Keratinocyte (primary cell): ENCODE measurements at regions not wholly inside any gene's neighbourhood (a gene's known extent, or its start where the extent isn't known, plus 50 kb on each side); places are given as distances from the start of the nearest gene placed in this dataset.

Experiments
- DNase-seq: peaks from one replicate; pipeline ENCODE4 v3.0.0-alpha.2; 2011; ENCODE audit warnings: low read depth, missing footprints, low spot score
- FAIRE-seq: peaks from 2 replicates; lab custom pipeline; 2011; peaks lifted over from hg19 to GRCh38; lab: Jason Lieb, UNC
- H2AFZ ChIP-seq: 2 replicates; pipeline ENCODE4 v1.6.0; 2012; ENCODE audit warnings: low read length, control low read depth, inconsistent platforms; ENCODE audit not compliant: control insufficient read depth
- H3K27ac ChIP-seq: 2 replicates; pipeline ENCODE4 v1.5.1; 2011; ENCODE audit warnings: low read length; ENCODE audit not compliant: control insufficient read depth, insufficient read depth
- H3K27me3 ChIP-seq: 3 replicates; pipeline ENCODE4 v1.6.0; 2011; ENCODE audit warnings: low read length; ENCODE audit not compliant: control insufficient read depth, insufficient read depth; ENCODE audit errors: extremely low read depth
- H3K36me3 ChIP-seq, 2 experiments: 2 replicates in 1 of 2; 3 replicates in 1 of 2; pipeline ENCODE4 v1.5.1; 2011; ENCODE audit warnings: low read length in 2 of 2, mild to moderate bottlenecking in 1 of 2; ENCODE audit not compliant: control insufficient read depth in 2 of 2, insufficient read depth in 2 of 2; ENCODE audit errors: extremely low read depth in 1 of 2
- H3K4me1 ChIP-seq: 3 replicates; pipeline ENCODE4 v1.5.1; 2011; ENCODE audit warnings: low read length; ENCODE audit not compliant: control insufficient read depth, insufficient read depth; ENCODE audit errors: extremely low read depth
- H3K4me2 ChIP-seq: 3 replicates; pipeline ENCODE4 v1.6.0; 2011; ENCODE audit warnings: low read depth, low read length; ENCODE audit not compliant: control insufficient read depth, insufficient read depth; ENCODE audit errors: extremely low read depth
- H3K4me3 ChIP-seq, 3 experiments: fragments of 200-600 bp in 1 of 3; sonication (generic) in 1 of 3; 2 replicates in 2 of 3; 3 replicates in 1 of 3; pipeline ENCODE4 v1.5.1; 2011 to 2016; ENCODE audit warnings: low read length in 3 of 3, mild to moderate bottlenecking in 3 of 3, control low read depth in 2 of 3, inconsistent platforms in 1 of 3, low read depth in 1 of 3, mixed read lengths in 1 of 3, mixed run types in 1 of 3, moderate library complexity in 1 of 3; ENCODE audit not compliant: control insufficient read depth in 2 of 3, insufficient read depth in 2 of 3; ENCODE audit errors: extremely low read depth in 1 of 3
- H3K79me2 ChIP-seq: 2 replicates; pipeline ENCODE4 v1.6.0; 2012; ENCODE audit warnings: low read length; ENCODE audit not compliant: control insufficient read depth, insufficient read depth
- H3K9ac ChIP-seq: 3 replicates; pipeline ENCODE4 v1.6.0; 2011; ENCODE audit warnings: low read length; ENCODE audit not compliant: control insufficient read depth, insufficient read depth; ENCODE audit errors: extremely low read depth
- H3K9me1 ChIP-seq: 3 replicates; pipeline ENCODE4 v1.6.0; 2011; ENCODE audit warnings: low read length; ENCODE audit not compliant: control insufficient read depth, insufficient read depth; ENCODE audit errors: extremely low read depth
- H3K9me3 ChIP-seq: 2 replicates; pipeline ENCODE4 v1.5.1; 2012; ENCODE audit warnings: low read depth, low read length; ENCODE audit not compliant: control insufficient read depth
- H4K20me1 ChIP-seq: 3 replicates; pipeline ENCODE4 v1.6.0; 2011; ENCODE audit warnings: low read length; ENCODE audit not compliant: control insufficient read depth, insufficient read depth; ENCODE audit errors: extremely low read depth
- EZH2 ChIP-seq: IDR thresholded peaks from one replicate; pipeline ENCODE4 v1.6.1; 2012; ENCODE audit warnings: inconsistent platforms, mild to moderate bottlenecking, low read length, moderate library complexity
- dilution Hi-C: fragments of 300-500 bp; cut with MboI; formaldehyde crosslinking; loops from one replicate; pipeline ENCODE4 v1.7.0; 2020; ENCODE audit warnings: low sequenced_read_pairs; ENCODE audit not compliant: extremely low pct_ligation_motif_present
- TF ChIP-seq, protein P1 (sequence below), 3 experiments: IDR thresholded peaks in 1 of 3; conservative IDR thresholded peaks in 1 of 3; optimal IDR thresholded peaks in 1 of 3; 2 replicates in 2 of 3; 3 replicates in 1 of 3; pipeline versions ENCODE3 to v1.5.1; 2011; ENCODE audit warnings: low read length in 3 of 3, mild to moderate bottlenecking in 3 of 3, moderate library complexity in 2 of 3, control low read depth in 1 of 3, inconsistent platforms in 1 of 3; ENCODE audit not compliant: insufficient read depth in 2 of 3; ENCODE audit errors: extremely low read depth in 1 of 3

GRCh38 chr5:26791433-26791832, 247.0 kb downstream of the CDH9 start:
- FAIRE-seq (no peak), DNase-seq (no peak)
- no peak overlapping the region for H3K9ac ChIP-seq
- H3K79me2 ChIP-seq: no peaks in the 10 kb centered on the region
- dilution Hi-C loops: no loop called here
- no peaks in the 10 kb centered on the region for H3K9me3 ChIP-seq
- no peaks in the 10 kb centered on the region for H3K4me1 ChIP-seq
- H3K27ac ChIP-seq: no peak overlapping the region
- H3K9me1 ChIP-seq: no peaks in the 10 kb centered on the region
- H2AFZ ChIP-seq: no peak overlapping the region
- H3K4me3 ChIP-seq: no peak overlapping the region
- no peak for TF ChIP-seq EZH2
- TF ChIP-seq, protein P1, sequence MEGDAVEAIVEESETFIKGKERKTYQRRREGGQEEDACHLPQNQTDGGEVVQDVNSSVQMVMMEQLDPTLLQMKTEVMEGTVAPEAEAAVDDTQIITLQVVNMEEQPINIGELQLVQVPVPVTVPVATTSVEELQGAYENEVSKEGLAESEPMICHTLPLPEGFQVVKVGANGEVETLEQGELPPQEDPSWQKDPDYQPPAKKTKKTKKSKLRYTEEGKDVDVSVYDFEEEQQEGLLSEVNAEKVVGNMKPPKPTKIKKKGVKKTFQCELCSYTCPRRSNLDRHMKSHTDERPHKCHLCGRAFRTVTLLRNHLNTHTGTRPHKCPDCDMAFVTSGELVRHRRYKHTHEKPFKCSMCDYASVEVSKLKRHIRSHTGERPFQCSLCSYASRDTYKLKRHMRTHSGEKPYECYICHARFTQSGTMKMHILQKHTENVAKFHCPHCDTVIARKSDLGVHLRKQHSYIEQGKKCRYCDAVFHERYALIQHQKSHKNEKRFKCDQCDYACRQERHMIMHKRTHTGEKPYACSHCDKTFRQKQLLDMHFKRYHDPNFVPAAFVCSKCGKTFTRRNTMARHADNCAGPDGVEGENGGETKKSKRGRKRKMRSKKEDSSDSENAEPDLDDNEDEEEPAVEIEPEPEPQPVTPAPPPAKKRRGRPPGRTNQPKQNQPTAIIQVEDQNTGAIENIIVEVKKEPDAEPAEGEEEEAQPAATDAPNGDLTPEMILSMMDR (optimal IDR thresholded peaks at IDR 0.05 in 1 of 3, IDR thresholded peaks at IDR 0.05 in 1 of 3, conservative IDR thresholded peaks at IDR 0.05 in 1 of 3; ENCODE audit: extremely low read depth in 1 of 3, insufficient read depth in 2 of 3, low read length in 3 of 3): no peak
- no peak overlapping the region for H3K4me2 ChIP-seq
- no peaks in the 10 kb centered on the region for H4K20me1 ChIP-seq
- no peaks in the 10 kb centered on the region for H3K27me3 ChIP-seq
- H3K36me3 ChIP-seq: no peaks in the 10 kb centered on the region

DNA sequence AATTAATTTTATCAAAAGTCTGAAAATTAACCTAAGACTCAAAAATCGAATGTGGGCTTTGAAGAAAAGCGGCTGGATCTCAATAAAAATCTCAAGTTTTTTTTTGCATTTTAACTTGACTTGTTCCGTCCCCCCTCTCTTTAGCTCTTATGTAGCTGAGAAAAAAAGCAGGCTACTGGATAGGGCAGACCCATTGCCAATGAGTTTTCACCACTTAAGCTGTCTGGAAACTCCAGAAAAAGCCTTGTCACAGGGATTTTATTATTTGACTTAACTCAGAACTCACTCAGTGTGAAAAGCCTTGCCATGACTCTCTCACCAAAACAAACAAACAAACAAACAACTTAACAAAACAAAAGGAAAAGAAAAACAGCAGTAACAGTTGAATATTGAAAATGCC, 247.4 kb downstream of the CDH9 start:
- dilution Hi-C loops: no loop called here
- H3K27me3 ChIP-seq: no peaks in the 10 kb centered on the region
- H3K27ac ChIP-seq: no peak overlapping the region
- no peaks in the 10 kb centered on the region for H3K36me3 ChIP-seq
- no peak overlapping the region for H2AFZ ChIP-seq
- no peaks in the 10 kb centered on the region for H4K20me1 ChIP-seq
- no peaks in the 10 kb centered on the region for H3K79me2 ChIP-seq
- H3K9me3 ChIP-seq: no peaks in the 10 kb centered on the region
- H3K9ac ChIP-seq: no peak overlapping the region
- TF ChIP-seq EZH2: no peak
- TF ChIP-seq, protein P1 (optimal IDR thresholded peaks at IDR 0.05 in 1 of 3, IDR thresholded peaks at IDR 0.05 in 1 of 3, conservative IDR thresholded peaks at IDR 0.05 in 1 of 3; ENCODE audit: extremely low read depth in 1 of 3, insufficient read depth in 2 of 3, low read length in 3 of 3): no peak
- no peaks in the 10 kb centered on the region for H3K9me1 ChIP-seq
- DNase-seq (no peak), FAIRE-seq (no peak)
- no peak overlapping the region for H3K4me3 ChIP-seq
- H3K4me1 ChIP-seq: no peaks in the 10 kb centered on the region
- no peak overlapping the region for H3K4me2 ChIP-seq
